CD4-positive, alpha-beta T cell treated with Interleukin-12 subunit alpha and Interleukin-12 subunit beta, for 1 hour (primary cell): ENCODE measurements at regions not wholly inside any gene's neighbourhood (a gene's known extent, or its start where the extent isn't known, plus 50 kb on each side); places are given as distances from the start of the nearest gene placed in this dataset.
"Not testable (repeated sequence)": the region's sequence is repeated elsewhere in the genome, so short reads cannot be mapped to it uniquely, and the experiment has no call there.

Experiments
- DNase-seq: peaks from one replicate; pipeline ENCODE4 v3.0.0-alpha.2; 2020

- no peak for DNase-seq
Measured at GRCh38 chr3:81277853-81278252, 483.6 kb downstream of the GBE1 start.

GRCh38 chr3:81274671-81275070 lies 486.8 kb downstream of the GBE1 start:
- no peak for DNase-seq

- no peak for DNase-seq
Measured at GRCh38 chr3:81270603-81271379, 490.7 kb downstream of the GBE1 start.

GRCh38 chr3:81268526-81268925 lies 492.9 kb downstream of the GBE1 start:
- no peak for DNase-seq

- no peak for DNase-seq
Measured at GRCh38 chr3:81261996-81262395, 499.4 kb downstream of the GBE1 start.

- no peak for DNase-seq
Measured at GRCh38 chr3:81255463-81255862, 506.0 kb downstream of the GBE1 start.

GRCh38 chr3:81251096-81251495 lies 510.3 kb downstream of the GBE1 start:
- no peak for DNase-seq

GRCh38 chr3:81249540-81250029 lies 511.9 kb downstream of the GBE1 start:
- no peak for DNase-seq

- no peak for DNase-seq
Measured at GRCh38 chr3:81245501-81245900, 515.9 kb downstream of the GBE1 start.

- DNase-seq: no peak
Measured at GRCh38 chr3:81245043-81245442, 516.4 kb downstream of the GBE1 start.

GRCh38 chr3:81244231-81244630 lies 517.2 kb downstream of the GBE1 start:
- DNase-seq: no peak

- no peak for DNase-seq
Measured at GRCh38 chr3:81242871-81243270, 518.6 kb downstream of the GBE1 start.

GRCh38 chr3:81237181-81237580 lies 524.3 kb downstream of the GBE1 start:
- no peak for DNase-seq

GRCh38 chr3:81218023-81218422 lies 543.4 kb downstream of the GBE1 start:
- DNase-seq: no peak

- DNase-seq: no peak
Measured at GRCh38 chr3:81217101-81217500, 544.3 kb downstream of the GBE1 start.

- no peak for DNase-seq
Measured at GRCh38 chr3:81216192-81216591, 545.3 kb downstream of the GBE1 start.

- no peak for DNase-seq
Measured at GRCh38 chr3:81214631-81215030, 546.8 kb downstream of the GBE1 start.

GRCh38 chr3:81199587-81199986 lies 561.9 kb downstream of the GBE1 start:
- DNase-seq: no peak

- no peak for DNase-seq
Measured at GRCh38 chr3:81198756-81199155, 562.7 kb downstream of the GBE1 start.

GRCh38 chr3:81198216-81198615 lies 563.2 kb downstream of the GBE1 start:
- no peak for DNase-seq

- DNase-seq: no peak
Measured at GRCh38 chr3:81197386-81197785, 564.1 kb downstream of the GBE1 start.

GRCh38 chr3:81195478-81195877 lies 566.0 kb downstream of the GBE1 start:
- DNase-seq: no peak

GRCh38 chr3:81186412-81186811 lies 575.0 kb downstream of the GBE1 start:
- DNase-seq: no peak

- not testable (repeated sequence) for DNase-seq
Measured at GRCh38 chr3:81182086-81182875, 579.2 kb downstream of the GBE1 start.
